HepG2 (cell line): ENCODE measurements at regions not wholly inside any gene's neighbourhood (a gene's known extent, or its start where the extent isn't known, plus 50 kb on each side); places are given as distances from the start of the nearest gene placed in this dataset.

Experiments used
- EZH2 ChIP-seq: conservative IDR thresholded peaks from 2 replicates; pipeline ENCODE4 v1.6.1; 2012; ENCODE audit warnings: mild to moderate bottlenecking, low read depth, low read length, moderate library complexity
- FIP1L1 ChIP-seq: fragments of 200-400 bp; formaldehyde crosslinking; IDR thresholded peaks from 2 replicates; pipeline ENCODE4 v1.6.1; 2018; ENCODE audit warnings: low read depth, mild to moderate bottlenecking, low read length, moderate library complexity, borderline replicate concordance; ENCODE audit not compliant: insufficient read depth

GRCh38 chr10:8331387-8331786, 276.9 kb downstream of the GATA3 start:
- TF ChIP-seq EZH2: no peak
- no peak for TF ChIP-seq FIP1L1
